H1 (cell line): ENCODE measurements at regions not wholly inside any gene's neighbourhood (a gene's known extent, or its start where the extent isn't known, plus 50 kb on each side); places are given as distances from the start of the nearest gene placed in this dataset.
A peak's percentile ranks its signal among the peaks of the same experiment; 100 is the strongest.

Experiments used
- CTCF ChIA-PET: fragments of 300-600 bp; sonication (Branson Sonifier 250); formaldehyde crosslinking; loops from one replicate; lab custom pipeline; 2021; ENCODE audit not compliant: partially characterized antibody; lab: Charles Lee
- POLR2A ChIA-PET: fragments of 300-600 bp; sonication (Branson Sonifier 250); formaldehyde crosslinking; loops from one replicate; lab custom pipeline; 2021; ENCODE audit warnings: inconsistent platforms; ENCODE audit not compliant: partially characterized antibody; lab: Charles Lee
- DNase-seq, 2 experiments: peaks; one replicate each; pipeline versions ENCODE4 v3.0.0 to v3.0.0-alpha.2; 2010 to 2022; ENCODE audit warnings: low spot score in 2 of 2, low read depth in 1 of 2, mixed read lengths in 1 of 2
- FAIRE-seq: peaks from 2 replicates; lab custom pipeline; 2011; peaks lifted over from hg19 to GRCh38; lab: Jason Lieb, UNC
- H2AFZ ChIP-seq: 2 replicates; pipeline ENCODE4 v1.8.1; 2012; ENCODE audit warnings: low read length, inconsistent platforms
- H2AK5ac ChIP-seq: 2 replicates; pipeline ENCODE4 v1.6.1; 2013; ENCODE audit warnings: low read depth, low read length
- H2BK120ac ChIP-seq: replicated peaks from 2 replicates; pipeline ENCODE3; 2013; ENCODE audit warnings: low read depth, low read length, inconsistent platforms
- H2BK12ac ChIP-seq: 2 replicates; pipeline ENCODE4 v1.6.1; 2013; ENCODE audit warnings: low read depth, low read length
- H2BK15ac ChIP-seq: 2 replicates; pipeline ENCODE4 v1.6.1; 2013; ENCODE audit warnings: low read length
- H2BK20ac ChIP-seq: 2 replicates; pipeline ENCODE4 v1.6.1; 2013; ENCODE audit warnings: low read length
- H2BK5ac ChIP-seq: 2 replicates; pipeline ENCODE4 v1.6.1; 2013; ENCODE audit warnings: low read depth, low read length
- H3K14ac ChIP-seq: 2 replicates; pipeline ENCODE4 v1.6.1; 2013; ENCODE audit warnings: inconsistent platforms; ENCODE audit not compliant: insufficient read length
- H3K18ac ChIP-seq: 2 replicates; pipeline ENCODE4 v1.6.1; 2013; ENCODE audit warnings: low read length; ENCODE audit errors: extremely low read depth
- H3K23ac ChIP-seq: 2 replicates; pipeline ENCODE4 v1.6.1; 2013; ENCODE audit warnings: inconsistent platforms; ENCODE audit not compliant: insufficient read length
- H3K23me2 ChIP-seq: 2 replicates; pipeline ENCODE4 v1.6.1; 2013; ENCODE audit warnings: low read depth, low read length
- H3K27ac ChIP-seq: 2 replicates; pipeline ENCODE4 v1.6.1; 2011; ENCODE audit warnings: low read depth, low read length, inconsistent platforms
- H3K27me3 ChIP-seq, 4 experiments: replicated peaks in 1 of 4; 1 replicate in 1 of 4; 2 replicates in 3 of 4; pipeline versions ENCODE4 v1.6.1 to v1.8.1; 2011 to 2013; ENCODE audit warnings: low read length in 3 of 4, mild to moderate bottlenecking in 3 of 4, inconsistent platforms in 2 of 4, mixed read lengths in 2 of 4, moderate library complexity in 1 of 4; ENCODE audit not compliant: control insufficient read depth in 3 of 4, insufficient read depth in 3 of 4; ENCODE audit errors: extremely low read depth in 1 of 4
- H3K36me3 ChIP-seq, 4 experiments: 2 replicates each; pipeline versions ENCODE4 v1.6.1 to v1.8.1; 2011 to 2013; ENCODE audit warnings: mild to moderate bottlenecking in 4 of 4, low read length in 3 of 4, moderate library complexity in 2 of 4, control low read depth in 1 of 4, inconsistent platforms in 1 of 4; ENCODE audit not compliant: insufficient read depth in 4 of 4, control insufficient read depth in 2 of 4
- H3K4ac ChIP-seq: replicated peaks from 2 replicates; pipeline ENCODE3; 2013; ENCODE audit warnings: low read length, low read depth, mixed read lengths, inconsistent platforms; ENCODE audit not compliant: insufficient read length
- H3K4me1 ChIP-seq, 4 experiments: replicated peaks in 1 of 4; 1 replicate in 1 of 4; 2 replicates in 3 of 4; pipeline versions ENCODE4 v1.6.1 to v1.8.1; 2011 to 2013; ENCODE audit warnings: low read length in 3 of 4, inconsistent platforms in 2 of 4, mixed read lengths in 1 of 4; ENCODE audit not compliant: insufficient read depth in 4 of 4, control insufficient read depth in 3 of 4
- H3K4me2 ChIP-seq, 2 experiments: 2 replicates each; pipeline versions ENCODE4 v1.6.1 to v1.8.1; 2011 to 2013; ENCODE audit warnings: low read depth in 2 of 2, low read length in 2 of 2, control low read depth in 1 of 2, inconsistent platforms in 1 of 2, mild to moderate bottlenecking in 1 of 2; ENCODE audit not compliant: insufficient read depth in 1 of 2
- H3K4me3 ChIP-seq, 4 experiments: fragments of 200-600, 300-600 bp in 1 of 4; sonication (generic), shearing (Covaris generic), sonication (Bioruptor Twin) in 1 of 4; 2 replicates each; pipeline versions ENCODE4 v1.5.1 to v1.8.1; 2011 to 2016; ENCODE audit warnings: low read length in 4 of 4, low read depth in 3 of 4, control low read depth in 2 of 4, inconsistent platforms in 2 of 4, mild to moderate bottlenecking in 2 of 4, mixed read lengths in 1 of 4, moderate library complexity in 1 of 4; ENCODE audit not compliant: insufficient read depth in 2 of 4; ENCODE audit errors: extremely low read depth in 1 of 4
- H3K56ac ChIP-seq: replicated peaks from 2 replicates; pipeline ENCODE3; 2013; ENCODE audit warnings: low read depth, mild to moderate bottlenecking, mixed read lengths, low read length, inconsistent platforms; ENCODE audit not compliant: insufficient read length
- H3K79me1 ChIP-seq: 2 replicates; pipeline ENCODE4 v1.6.1; 2013; ENCODE audit warnings: low read depth, low read length, control low read depth
- H3K79me2 ChIP-seq, 2 experiments: 2 replicates each; pipeline versions ENCODE4 v1.6.1 to v1.8.1; 2012 to 2013; ENCODE audit warnings: low read length in 2 of 2, mild to moderate bottlenecking in 2 of 2, inconsistent platforms in 1 of 2; ENCODE audit not compliant: insufficient read depth in 2 of 2, control insufficient read depth in 1 of 2
- H3K9ac ChIP-seq, 4 experiments: replicated peaks in 1 of 4; 1 replicate in 1 of 4; 2 replicates in 3 of 4; pipeline versions ENCODE4 v1.6.1 to v1.8.1; 2011 to 2013; ENCODE audit warnings: low read depth in 3 of 4, low read length in 3 of 4, control low read depth in 2 of 4, mild to moderate bottlenecking in 2 of 4, moderate library complexity in 2 of 4, inconsistent platforms in 1 of 4; ENCODE audit errors: extremely low read depth in 1 of 4
- H3K9me3 ChIP-seq, 2 experiments: 2 replicates each; pipeline versions ENCODE4 v1.6.1 to v1.8.1; 2012 to 2013; ENCODE audit warnings: mild to moderate bottlenecking in 2 of 2, moderate library complexity in 2 of 2, control low read depth in 1 of 2, inconsistent platforms in 1 of 2, low read depth in 1 of 2, low read length in 1 of 2, mixed read lengths in 1 of 2; ENCODE audit not compliant: insufficient read depth in 2 of 2
- H4K20me1 ChIP-seq, 2 experiments: replicated peaks in 1 of 2; 2 replicates each; pipeline versions ENCODE3 to v1.8.1; 2011 to 2013; ENCODE audit warnings: inconsistent platforms in 2 of 2, low read length in 2 of 2, mild to moderate bottlenecking in 1 of 2; ENCODE audit not compliant: insufficient read depth in 2 of 2, control insufficient read depth in 1 of 2
- H4K5ac ChIP-seq: 2 replicates; pipeline ENCODE4 v1.6.1; 2013; ENCODE audit warnings: low read length, low read depth, mixed read lengths, inconsistent platforms; ENCODE audit not compliant: insufficient read length
- H4K8ac ChIP-seq: 2 replicates; pipeline ENCODE4 v1.8.0; 2013; ENCODE audit warnings: mild to moderate bottlenecking, moderate library complexity, low read length, inconsistent platforms; ENCODE audit not compliant: insufficient read depth; ENCODE audit errors: extremely low read depth
- H4K91ac ChIP-seq: replicated peaks from 2 replicates; pipeline ENCODE3; 2013; ENCODE audit warnings: low read length, mixed read lengths, inconsistent platforms; ENCODE audit not compliant: insufficient read length
- CBX8 ChIP-seq: fragments of 300-800, 300-1000 bp; sonication (generic); IDR thresholded peaks from 2 replicates; pipeline ENCODE4 v1.7.1; 2016; ENCODE audit warnings: low read depth, low read length, borderline replicate concordance
- KDM1A ChIP-seq: fragments of 200-600, 300-600 bp; sonication (generic); IDR thresholded peaks from 2 replicates; pipeline ENCODE4 v1.7.1; 2016; ENCODE audit warnings: mild to moderate bottlenecking, low read length, borderline replicate concordance
- POLR2AphosphoS5 ChIP-seq: IDR thresholded peaks from 2 replicates; pipeline ENCODE4 v1.6.1; 2011; ENCODE audit warnings: low read depth, low read length
- YY1 ChIP-seq: IDR thresholded peaks from 2 replicates; pipeline ENCODE4 v1.6.1; 2011; ENCODE audit warnings: low read depth, mild to moderate bottlenecking, low read length
- WGBS, 2 experiments: shearing (Covaris generic) in 1 of 2; methylation state at CpG; one replicate each; pipeline versions ENCODE4 v1.1.6 to v1.1.7; 2013 to 2015; ENCODE audit warnings: low lambda C conversion rate in 2 of 2, mixed read lengths in 2 of 2, inconsistent platforms in 1 of 2, low coverage in 1 of 2, missing lambda C conversion rate in 1 of 2; ENCODE audit not compliant: insufficient replicate concordance in 2 of 2, insufficient coverage in 1 of 2, insufficient read length in 1 of 2; ENCODE audit errors: extremely low coverage in 1 of 2, missing lambda C conversion rate in 1 of 2; 5-methylcytosine and 5-hydroxymethylcytosine counted together
- TF ChIP-seq, protein P1 (sequence below): IDR thresholded peaks from 2 replicates; pipeline ENCODE4 v1.6.1; 2011; ENCODE audit warnings: low read depth, mild to moderate bottlenecking, low read length; ENCODE audit not compliant: insufficient read depth

DNA sequence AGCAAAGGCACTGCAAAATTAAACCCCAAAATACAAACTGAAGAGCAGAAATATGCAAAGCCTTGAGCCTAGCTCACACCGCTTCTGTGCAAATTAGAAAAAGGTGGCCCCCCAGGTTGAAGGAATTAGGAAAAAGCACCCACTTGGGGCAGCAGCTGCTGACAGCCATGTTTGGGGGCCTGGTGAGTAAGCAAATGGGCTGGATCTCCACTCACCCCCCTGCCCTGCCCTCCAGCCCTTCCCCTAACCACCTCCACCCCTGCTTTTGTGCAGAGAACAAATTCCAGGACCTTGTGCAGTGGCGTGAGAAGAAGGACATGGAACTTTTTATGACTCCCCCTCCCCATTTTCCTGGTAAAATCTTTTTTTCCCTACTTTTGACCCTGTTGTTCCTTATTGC lies 92.0 kb upstream of the DNAH5 start:
- H2AFZ ChIP-seq = no peak overlapping the region
- H3K4me2 ChIP-seq = peak overlapping the region; percentile 29 to 64
- H4K5ac ChIP-seq = no peak overlapping the region
- H3K4me3 ChIP-seq = peak overlapping the region in 3 of 4 experiments; percentile 12 to 46 (median 16); a peak in 4 of 8 replicates
- H2AK5ac ChIP-seq = no peak overlapping the region
- no peak overlapping the region for H4K91ac ChIP-seq
- FAIRE-seq = no peak
- no peak overlapping the region for H2BK20ac ChIP-seq
- no peak overlapping the region for H3K4ac ChIP-seq
- H3K27me3 ChIP-seq = peaks cover 0 to 4% (median under 1%) of the 10 kb centered on the region in 4 experiments; a peak in 2 of 7 replicates
- no peak overlapping the region for H2BK120ac ChIP-seq
- no peak for TF ChIP-seq CBX8
- TF ChIP-seq, protein P1, sequence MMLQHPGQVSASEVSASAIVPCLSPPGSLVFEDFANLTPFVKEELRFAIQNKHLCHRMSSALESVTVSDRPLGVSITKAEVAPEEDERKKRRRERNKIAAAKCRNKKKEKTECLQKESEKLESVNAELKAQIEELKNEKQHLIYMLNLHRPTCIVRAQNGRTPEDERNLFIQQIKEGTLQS = no peak
- TF ChIP-seq POLR2AphosphoS5 = 0 out of 2 replicates have a peak, but pooled peaks have one; percentile 38
- TF ChIP-seq KDM1A = no peak
- peak; percentile 85 for TF ChIP-seq YY1
- H3K9me3 ChIP-seq = no peaks in the 10 kb centered on the region
- no peak overlapping the region; the same call in 1 of the 2 replicates for H2BK12ac ChIP-seq
- H2BK15ac ChIP-seq = no peak overlapping the region
- peak overlapping the region; percentile 9; the same call in 1 of the 2 replicates for H3K27ac ChIP-seq
- H3K36me3 ChIP-seq = no peaks in the 10 kb centered on the region
- no peaks in the 10 kb centered on the region for H4K20me1 ChIP-seq
- no peak for DNase-seq
- ChIA-PET POLR2A (no interaction called here), CTCF (interaction anchor here (0.6 kb wide), 2 partner anchors 102 to 318 kb away, joined by 3 to 4 read pairs; no protein-coding TSS in a partner anchor)
- WGBS, 2 experiments = 9% methylated on average over 2 of the region's 2 CpGs; no CpG with 5 or more reads in 1 of the 2 experiments
- no peak overlapping the region for H3K18ac ChIP-seq
- no peak overlapping the region for H3K56ac ChIP-seq
- no peak overlapping the region for H2BK5ac ChIP-seq
- no peaks in the 10 kb centered on the region for H3K79me2 ChIP-seq
- no peak overlapping the region for H3K14ac ChIP-seq
- no peaks in the 10 kb centered on the region for H3K23me2 ChIP-seq
- no peak overlapping the region for H4K8ac ChIP-seq
- peak overlapping the region in 3 of 4 experiments; percentile 15 to 37 (median 22); a peak in 3 of 7 replicates for H3K9ac ChIP-seq
- no peak overlapping the region for H3K23ac ChIP-seq
- H3K79me1 ChIP-seq = no peaks in the 10 kb centered on the region; the same call in 1 of the 2 replicates
- H3K4me1 ChIP-seq = peaks cover 18 to 29% (median 18%) of the 10 kb centered on the region in 4 experiments
